Thoracic aorta (tissue), 2 donors: ENCODE measurements at regions not wholly inside any gene's neighbourhood (a gene's known extent, or its start where the extent isn't known, plus 50 kb on each side); places are given as distances from the start of the nearest gene placed in this dataset.
"Not testable (repeated sequence)": the region's sequence is repeated elsewhere in the genome, so short reads cannot be mapped to it uniquely, and the experiment has no call there.

Experiments used
- ATAC-seq: fragments of 150-250 bp; one replicate; pipeline ENCODE4 v1.8.0; 2017; ENCODE audit warnings: low read depth; ENCODE audit not compliant: insufficient number of reproducible peaks, low FRiP score
- DNase-seq: peaks from one replicate; pipeline ENCODE4 v3.0.0-alpha.2; 2020; ENCODE audit warnings: low spot score
- H3K27ac ChIP-seq, 2 donors: fragments of 200-600 bp; sonication (generic); 1 replicate in 1 of 2; 2 replicates in 1 of 2; pipeline ENCODE4 v1.5.1; 2016; ENCODE audit warnings: mild to moderate bottlenecking in 2 of 2, moderate library complexity in 2 of 2
- H3K27me3 ChIP-seq: fragments of 200-600 bp; sonication (generic); replicated peaks from 2 replicates; pipeline ENCODE4 v1.6.0; 2016; ENCODE audit warnings: mild to moderate bottlenecking; ENCODE audit not compliant: insufficient read depth
- H3K36me3 ChIP-seq: fragments of 200-600 bp; sonication (generic); one replicate; pipeline ENCODE4 v1.5.1; 2016
- H3K4me1 ChIP-seq, 2 donors: fragments of 200-600 bp; sonication (generic); 1 replicate in 1 of 2; 2 replicates in 1 of 2; pipeline versions ENCODE4 v1.5.1 to v1.6.0; 2016; ENCODE audit warnings: low read depth in 2 of 2, mild to moderate bottlenecking in 1 of 2; ENCODE audit not compliant: control insufficient read depth in 1 of 2
- H3K4me3 ChIP-seq: fragments of 200-600 bp; sonication (generic); 2 replicates; pipeline ENCODE4 v1.5.1; 2016; ENCODE audit warnings: mild to moderate bottlenecking
- H3K9me3 ChIP-seq: fragments of 200-600 bp; sonication (generic); 2 replicates; pipeline ENCODE4 v1.5.1; 2016
- CTCF ChIP-seq: fragments of 200-600 bp; sonication (generic); IDR thresholded peaks from one replicate; pipeline ENCODE4 v1.5.1; 2019; ENCODE audit warnings: antibody characterized with exemption

- DNase-seq: no peak
Observed at GRCh38 chr1:99062192-99062591, 57.5 kb upstream of the PLPPR5 start.

DNA sequence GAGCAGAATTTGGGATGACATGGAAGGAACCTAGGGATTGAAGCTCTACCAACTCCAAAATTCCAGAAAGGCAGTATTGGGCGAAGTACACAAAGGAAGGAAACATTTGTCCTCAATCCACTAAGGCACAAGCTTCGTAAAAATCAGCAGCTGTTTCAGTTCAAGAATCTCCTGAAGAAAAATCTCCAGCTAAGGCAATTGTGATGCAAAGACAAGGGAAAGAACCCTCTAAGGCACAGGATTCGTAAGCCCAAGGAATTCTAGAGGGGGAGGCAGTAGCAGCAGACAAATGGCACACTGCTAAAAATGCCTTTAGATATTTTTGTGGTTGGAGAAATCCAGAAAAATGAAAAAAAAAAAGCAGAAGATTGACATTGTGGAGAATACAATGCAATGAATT lies 64.5 kb upstream of the PLPPR5 start:
- DNase-seq (no peak), ATAC-seq (no peak)
- H3K9me3 ChIP-seq: no peaks in the 10 kb centered on the region
- no peaks in the 10 kb centered on the region for H3K4me1 ChIP-seq
- no peak overlapping the region for H3K4me3 ChIP-seq
- no peak for TF ChIP-seq CTCF
- H3K36me3 ChIP-seq: no peaks in the 10 kb centered on the region
- no peak overlapping the region for H3K27ac ChIP-seq
- H3K27me3 ChIP-seq: no peaks in the 10 kb centered on the region

More at GRCh38 chr1:99062192-99062591, 57.5 kb upstream of the PLPPR5 start:
- Histone ChIP-seq H3K9me3 (no peaks in the 10 kb centered on the region), H3K4me3 (no peak overlapping the region), H3K4me1 (no peaks in the 10 kb centered on the region), H3K27me3 (no peaks in the 10 kb centered on the region), H3K36me3 (no peaks in the 10 kb centered on the region), H3K27ac (no peak overlapping the region)
- no peak for ATAC-seq
- TF ChIP-seq CTCF: no peak

DNA sequence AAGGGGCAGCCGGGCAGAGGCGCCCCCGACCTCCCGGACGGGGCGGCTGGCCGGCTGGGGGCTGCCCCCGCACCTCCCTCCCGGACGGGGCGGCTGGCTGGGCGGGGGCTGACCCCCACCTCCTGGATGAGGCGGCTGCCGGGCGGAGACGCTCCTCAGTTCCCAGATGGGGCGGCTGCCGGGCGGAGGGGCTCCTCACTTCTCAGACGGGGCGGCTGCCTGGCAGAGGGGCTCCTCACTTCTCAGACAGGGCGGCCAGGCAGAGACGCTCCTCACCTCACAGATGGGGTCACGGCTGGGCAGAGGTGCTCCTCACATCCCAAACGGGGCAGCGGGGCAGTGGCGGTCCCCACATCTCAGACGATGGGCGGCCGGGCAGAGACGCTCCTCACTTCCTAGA lies 73.9 kb upstream of the PLPPR5 start:
- H3K27ac ChIP-seq, H3K4me1 ChIP-seq, H3K36me3 ChIP-seq, H3K9me3 ChIP-seq, DNase-seq, H3K27me3 ChIP-seq, ATAC-seq, H3K4me3 ChIP-seq: not testable (repeated sequence)

GRCh38 chr1:99082366-99082765 lies 77.7 kb upstream of the PLPPR5 start:
- ATAC-seq (no peak), DNase-seq (no peak)
- Histone ChIP-seq H3K4me1 (no peaks in the 10 kb centered on the region), H3K36me3 (no peaks in the 10 kb centered on the region), H3K9me3 (no peaks in the 10 kb centered on the region), H3K4me3 (no peak overlapping the region), H3K27ac (no peak overlapping the region), H3K27me3 (no peaks in the 10 kb centered on the region)
- TF ChIP-seq CTCF: no peak

DNA sequence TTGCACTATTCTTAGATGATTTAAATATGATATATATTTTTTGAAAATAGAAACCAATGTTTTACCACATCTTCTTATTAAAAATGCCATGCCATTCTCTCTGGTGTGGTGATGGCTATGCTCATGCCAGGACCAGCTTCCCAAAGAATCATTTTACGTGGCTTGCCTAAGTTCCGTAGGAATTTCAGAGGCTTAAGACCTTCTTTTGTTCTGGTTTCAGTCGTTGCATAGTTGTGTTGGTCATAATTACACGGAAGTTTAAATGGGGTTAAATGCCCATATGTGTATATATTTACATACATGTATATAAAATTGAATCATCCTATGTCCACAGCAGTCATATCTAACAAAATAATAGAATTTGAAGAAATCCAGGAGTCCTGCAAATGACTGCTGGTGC lies 78.7 kb upstream of the PLPPR5 start:
- no peak for TF ChIP-seq CTCF
- Histone ChIP-seq H3K4me1 (no peaks in the 10 kb centered on the region), H3K36me3 (no peaks in the 10 kb centered on the region), H3K9me3 (no peaks in the 10 kb centered on the region), H3K27me3 (no peaks in the 10 kb centered on the region), H3K4me3 (no peak overlapping the region), H3K27ac (no peak overlapping the region)
- ATAC-seq (no peak), DNase-seq (no peak)

DNA sequence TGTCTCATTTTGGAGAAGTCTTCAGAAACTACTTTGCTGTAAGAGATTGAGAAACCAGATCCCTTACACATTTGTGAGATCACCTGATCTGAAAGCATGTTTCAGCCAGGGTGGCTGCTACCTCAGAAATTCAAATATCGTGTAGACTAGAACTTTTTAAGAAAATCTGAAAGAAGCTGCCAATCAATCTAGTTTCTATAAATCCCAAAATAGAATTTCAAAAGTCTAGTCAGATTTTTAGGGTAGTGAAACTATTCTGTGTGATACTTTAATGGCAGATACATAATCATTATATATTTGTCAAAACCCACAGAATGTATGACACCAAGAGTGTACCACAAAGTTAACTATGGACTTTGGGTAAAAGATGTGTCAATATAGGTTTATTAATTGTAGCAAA lies 79.9 kb upstream of the PLPPR5 start:
- H3K9me3 ChIP-seq: no peaks in the 10 kb centered on the region
- no peak overlapping the region for H3K4me3 ChIP-seq
- DNase-seq: no peak
- no peaks in the 10 kb centered on the region for H3K27me3 ChIP-seq
- no peak for ATAC-seq
- H3K27ac ChIP-seq: no peak overlapping the region
- TF ChIP-seq CTCF: no peak
- H3K36me3 ChIP-seq: no peaks in the 10 kb centered on the region
- no peaks in the 10 kb centered on the region for H3K4me1 ChIP-seq
